Astrocyte (in vitro differentiated cells and primary cell): ENCODE measurements at regions not wholly inside any gene's neighbourhood (a gene's known extent, or its start where the extent isn't known, plus 50 kb on each side); places are given as distances from the start of the nearest gene placed in this dataset.
"Not testable (repeated sequence)": the region's sequence is repeated elsewhere in the genome, so short reads cannot be mapped to it uniquely, and the experiment has no call there.

Source experiments
- EZH2 ChIP-seq: IDR thresholded peaks from 2 replicates; pipeline ENCODE4 v1.6.1; 2012; ENCODE audit warnings: mild to moderate bottlenecking, low read length, inconsistent platforms; ENCODE audit not compliant: insufficient read depth
- TF ChIP-seq, protein P1 (sequence below): IDR thresholded peaks from 2 replicates; pipeline ENCODE4 v1.5.1; 2011; ENCODE audit warnings: low read depth, mild to moderate bottlenecking, inconsistent platforms, low read length, moderate library complexity; ENCODE audit not compliant: insufficient read depth

DNA sequence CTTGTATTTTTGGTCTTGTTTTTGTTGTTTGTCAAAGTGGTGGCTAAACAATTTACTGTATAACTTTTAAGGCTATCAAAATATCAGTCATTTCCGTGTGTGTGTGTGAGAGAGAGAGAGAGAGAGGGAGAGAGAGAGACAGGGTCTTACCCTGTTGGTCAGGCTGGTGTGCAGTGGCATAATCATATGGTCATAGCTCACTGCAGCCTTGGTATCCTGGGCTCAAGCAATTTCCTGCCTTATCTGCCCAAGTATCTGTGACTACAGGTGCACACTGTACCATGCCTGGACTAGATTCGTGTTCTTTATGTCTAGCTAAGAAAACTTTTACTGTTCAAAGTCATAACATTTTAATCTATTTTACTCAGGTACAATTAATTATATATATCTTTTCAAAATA lies 313.1 kb upstream of the PUDP start:
- TF ChIP-seq, protein P1, sequence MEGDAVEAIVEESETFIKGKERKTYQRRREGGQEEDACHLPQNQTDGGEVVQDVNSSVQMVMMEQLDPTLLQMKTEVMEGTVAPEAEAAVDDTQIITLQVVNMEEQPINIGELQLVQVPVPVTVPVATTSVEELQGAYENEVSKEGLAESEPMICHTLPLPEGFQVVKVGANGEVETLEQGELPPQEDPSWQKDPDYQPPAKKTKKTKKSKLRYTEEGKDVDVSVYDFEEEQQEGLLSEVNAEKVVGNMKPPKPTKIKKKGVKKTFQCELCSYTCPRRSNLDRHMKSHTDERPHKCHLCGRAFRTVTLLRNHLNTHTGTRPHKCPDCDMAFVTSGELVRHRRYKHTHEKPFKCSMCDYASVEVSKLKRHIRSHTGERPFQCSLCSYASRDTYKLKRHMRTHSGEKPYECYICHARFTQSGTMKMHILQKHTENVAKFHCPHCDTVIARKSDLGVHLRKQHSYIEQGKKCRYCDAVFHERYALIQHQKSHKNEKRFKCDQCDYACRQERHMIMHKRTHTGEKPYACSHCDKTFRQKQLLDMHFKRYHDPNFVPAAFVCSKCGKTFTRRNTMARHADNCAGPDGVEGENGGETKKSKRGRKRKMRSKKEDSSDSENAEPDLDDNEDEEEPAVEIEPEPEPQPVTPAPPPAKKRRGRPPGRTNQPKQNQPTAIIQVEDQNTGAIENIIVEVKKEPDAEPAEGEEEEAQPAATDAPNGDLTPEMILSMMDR, result not testable (repeated sequence)
- TF ChIP-seq EZH2, result not testable (repeated sequence)
